Coronary artery (tissue), 2 donors: ENCODE measurements at regions not wholly inside any gene's neighbourhood (a gene's known extent, or its start where the extent isn't known, plus 50 kb on each side); places are given as distances from the start of the nearest gene placed in this dataset.

ENCODE experiments used
- DNase-seq: peaks from one replicate; pipeline ENCODE4 v3.0.0-alpha.2; 2017; ENCODE audit warnings: low spot score
- H3K27ac ChIP-seq, 2 donors: fragments of 200-600 bp; sonication (generic); one replicate each; pipeline ENCODE4 v1.5.1; 2016 to 2019
- H3K4me3 ChIP-seq: fragments of 200-600 bp; sonication (generic); 2 replicates; pipeline ENCODE4 v1.5.1; 2016; ENCODE audit warnings: mild to moderate bottlenecking, moderate library complexity
- CTCF ChIP-seq: fragments of 200-600 bp; sonication (generic); IDR thresholded peaks from one replicate; pipeline ENCODE4 v1.5.1; 2019; ENCODE audit warnings: antibody characterized with exemption

DNA sequence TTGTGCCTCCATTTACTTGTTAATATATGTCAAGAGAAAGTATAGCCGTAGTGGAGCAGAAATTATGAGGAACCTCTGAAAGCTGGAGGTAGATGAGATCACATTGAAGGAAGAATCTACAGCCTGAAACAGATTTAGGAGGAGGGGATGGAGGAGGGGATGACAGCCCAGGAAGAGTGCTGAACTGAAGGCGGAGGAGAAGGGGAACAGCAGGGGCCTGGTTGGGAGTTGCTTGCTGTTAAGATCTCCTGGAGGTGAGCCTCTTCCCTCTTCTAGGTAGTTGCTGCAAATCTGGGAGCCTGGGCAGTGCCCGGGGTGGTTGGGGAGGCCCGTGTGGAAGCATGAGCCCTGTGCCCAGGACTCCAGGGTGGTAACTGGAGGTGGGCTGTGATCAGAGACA lies 111.8 kb upstream of the SEMA6A start:
- Histone ChIP-seq H3K27ac (no peak overlapping the region), H3K4me3 (no peak overlapping the region)
- no peak for TF ChIP-seq CTCF
- DNase-seq, result no peak

GRCh38 chr5:116685931-116686330 lies 111.3 kb upstream of the SEMA6A start:
- no peak overlapping the region for H3K4me3 ChIP-seq
- no peak for TF ChIP-seq CTCF
- no peak for DNase-seq

GRCh38 chr5:116685069-116685468 lies 110.4 kb upstream of the SEMA6A start:
- no peak for TF ChIP-seq CTCF
- H3K4me3 ChIP-seq, result no peak overlapping the region
- no peak for DNase-seq
- H3K27ac ChIP-seq, result no peak overlapping the region

More at GRCh38 chr5:116685931-116686330, 111.3 kb upstream of the SEMA6A start:
- H3K27ac ChIP-seq, result no peak overlapping the region

DNA sequence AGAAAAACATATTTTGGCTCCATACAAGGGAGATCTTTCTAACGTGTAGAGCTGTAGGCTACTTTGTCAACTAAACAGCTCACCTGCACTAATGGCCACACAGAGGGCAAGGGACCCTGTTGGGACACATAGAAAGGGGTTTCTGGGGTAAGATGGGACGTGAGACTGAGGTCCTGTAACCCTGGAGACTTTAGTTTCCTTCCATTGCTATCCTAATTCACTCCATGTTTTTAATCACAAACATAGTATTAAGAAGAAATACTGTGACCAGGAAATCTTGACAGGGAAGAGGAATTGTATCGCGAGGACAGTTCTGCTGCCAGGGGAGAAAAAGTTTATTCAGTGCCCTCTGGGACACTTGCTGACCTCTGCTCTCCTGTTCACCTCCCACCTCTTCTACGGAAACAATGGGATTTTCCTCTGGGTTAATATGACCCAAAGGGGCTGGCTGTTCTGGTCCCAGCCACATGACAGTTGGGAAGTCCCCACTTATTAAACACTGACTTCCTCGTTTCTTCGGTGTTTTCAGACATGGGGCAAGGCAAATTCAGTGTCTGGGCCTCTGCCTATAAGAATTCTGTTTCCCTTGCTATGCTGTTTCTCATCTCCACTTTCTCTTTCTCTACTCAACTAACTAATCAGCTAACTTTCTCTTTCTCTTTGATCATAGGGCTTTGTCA lies 106.9 kb upstream of the SEMA6A start:
- no peak for TF ChIP-seq CTCF
- Histone ChIP-seq H3K4me3 (no peak overlapping the region), H3K27ac (no peak overlapping the region)
- DNase-seq, result no peak

- no peak for DNase-seq
- no peak for TF ChIP-seq CTCF
- Histone ChIP-seq H3K27ac (no peak overlapping the region), H3K4me3 (no peak overlapping the region)
Observed at GRCh38 chr5:116675626-116675910, 100.9 kb upstream of the SEMA6A start.

GRCh38 chr5:116674881-116675625 lies 100.4 kb upstream of the SEMA6A start:
- H3K4me3 ChIP-seq, result no peak overlapping the region
- no peak for TF ChIP-seq CTCF
- no peak overlapping the region for H3K27ac ChIP-seq
- DNase-seq, result no peak

- no peak for DNase-seq
- no peak for TF ChIP-seq CTCF
- no peak overlapping the region for H3K27ac ChIP-seq
- no peak overlapping the region for H3K4me3 ChIP-seq
Observed at GRCh38 chr5:116673453-116673852, 98.8 kb upstream of the SEMA6A start.
